ENCODE measurements at regions not wholly inside any gene's neighbourhood (a gene's known extent, or its start where the extent isn't known, plus 50 kb on each side); places are given as distances from the start of the nearest gene placed in this dataset.

- no peaks in the 10 kb centered on the region for H3K36me3 ChIP-seq (ENCODE audit: control insufficient read depth, insufficient read depth, low read length)
- DNase-seq (ENCODE audit: extremely low read depth in 1 of 4, low spot score in 3 of 4): no peak
- no peak overlapping the region for H3K4me3 ChIP-seq
- in situ Hi-C loops (cut with MboI): no loop called here
- intact Hi-C loops (cut with micrococcal nuclease): no loop called here
- H3K4me2 ChIP-seq (ENCODE audit: insufficient read depth, low read length): no peak overlapping the region
- 0% methylated on average over 2 of the region's 2 CpGs for WGBS (ENCODE audit: insufficient coverage, low coverage, missing lambda C conversion rate)
- no peaks in the 10 kb centered on the region; a peak in 1 of 5 replicates for H3K27me3 ChIP-seq (ENCODE audit: control insufficient read depth in 2 of 2, insufficient read depth in 2 of 2, low read length in 2 of 2)
- no peak overlapping the region for H3K27ac ChIP-seq (ENCODE audit: extremely low read depth, low read depth, low read length)
- no peak overlapping the region for H2AFZ ChIP-seq (ENCODE audit: low read depth, low read length)
- ATAC-seq: no peak
- POLR2A ChIA-PET: no interaction called here
- FAIRE-seq: no peak
- H3K9me1 ChIP-seq (ENCODE audit: control insufficient read depth, insufficient read depth, low read length): no peaks in the 10 kb centered on the region
- CTCF ChIA-PET (ENCODE audit: low intra/inter-chr PET ratio): no interaction called here
- no peak overlapping the region for H3K9ac ChIP-seq (ENCODE audit: insufficient read depth in 1 of 2, low read depth in 2 of 2, low read length in 2 of 2)
- BruUV-seq (replicated peaks): no TSS peak
- TF ChIP-seq KLF1 (tag; IDR thresholded peaks at IDR 0.05) (no peak), NFIX (CRISPR knock-in tag; IDR thresholded peaks at IDR 0.05; ENCODE audit: low read depth) (peak; percentile 52; the same call in 1 of the 2 replicates), TAF15 (IDR thresholded peaks at IDR 0.05; ENCODE audit: low read depth, low read length) (no peak), NFIC (IDR thresholded peaks at IDR 0.05) (peak; percentile 79), SOX6 (IDR thresholded peaks at IDR 0.05) (no peak), FOXP1 (CRISPR knock-in tag; IDR thresholded peaks at IDR 0.05) (no peak), HBP1 (CRISPR knock-in tag; IDR thresholded peaks at IDR 0.05) (no peak), WHSC1 (IDR thresholded peaks at IDR 0.05; ENCODE audit: low read length) (no peak), U2AF1 (optimal IDR thresholded peaks at IDR 0.05; ENCODE audit: low read depth, low read length) (no peak), MNT (conservative IDR thresholded peaks at IDR 0.05) (no peak), CBFB (CRISPR knock-in tag; IDR thresholded peaks at IDR 0.05) (no peak), RCOR1 (IDR thresholded peaks at IDR 0.05; ENCODE audit: borderline replicate concordance in 1 of 2, low read depth in 2 of 2, low read length in 2 of 2) (no peak)
- TF ChIP-seq, protein P1, sequence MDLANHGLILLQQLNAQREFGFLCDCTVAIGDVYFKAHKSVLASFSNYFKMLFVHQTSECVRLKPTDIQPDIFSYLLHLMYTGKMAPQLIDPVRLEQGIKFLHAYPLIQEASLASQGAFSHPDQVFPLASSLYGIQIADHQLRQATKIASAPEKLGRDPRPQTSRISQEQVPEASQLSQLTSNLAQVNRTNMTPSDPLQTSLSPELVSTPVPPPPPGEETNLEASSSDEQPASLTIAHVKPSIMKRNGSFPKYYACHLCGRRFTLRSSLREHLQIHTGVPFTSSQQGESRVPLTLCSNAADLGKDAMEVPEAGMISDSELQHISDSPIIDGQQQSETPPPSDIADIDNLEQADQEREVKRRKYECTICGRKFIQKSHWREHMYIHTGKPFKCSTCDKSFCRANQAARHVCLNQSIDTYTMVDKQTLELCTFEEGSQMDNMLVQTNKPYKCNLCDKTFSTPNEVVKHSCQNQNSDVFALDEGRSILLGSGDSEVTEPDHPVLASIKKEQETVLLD (IDR thresholded peaks at IDR 0.05): no peak
- no peaks in the 10 kb centered on the region for H3K79me2 ChIP-seq (ENCODE audit: control insufficient read depth, insufficient read depth, low read length)
- H4K20me1 ChIP-seq (replicated peaks; ENCODE audit: control insufficient read depth, insufficient read depth, low read length): no peaks in the 10 kb centered on the region
- H3K9me3 ChIP-seq (replicated peaks; ENCODE audit: control insufficient read depth, insufficient read depth, low read depth, low read length): no peaks in the 10 kb centered on the region
- H3K4me1 ChIP-seq (replicated peaks in 1 of 2; ENCODE audit: control insufficient read depth in 2 of 2, insufficient read depth in 2 of 2, low read length in 2 of 2): no peaks in the 10 kb centered on the region
These were observed 332.4 kb upstream of the PPP2R3A start for GRCh38 chr3:135633078-135633477.

Measured in K562 (cell line).